IPS DF 4.7 (cell line): ENCODE measurements at regions not wholly inside any gene's neighbourhood (a gene's known extent, or its start where the extent isn't known, plus 50 kb on each side); places are given as distances from the start of the nearest gene placed in this dataset.
A peak's percentile ranks its signal among the peaks of the same experiment; 100 is the strongest.
"Not testable (repeated sequence)": the region's sequence is repeated elsewhere in the genome, so short reads cannot be mapped to it uniquely, and the experiment has no call there.

Experiments
- DNase-seq: peaks from one replicate; pipeline ENCODE4 v3.0.0-alpha.2; 2013; ENCODE audit warnings: low spot score; ENCODE audit errors: extremely low read depth

DNA sequence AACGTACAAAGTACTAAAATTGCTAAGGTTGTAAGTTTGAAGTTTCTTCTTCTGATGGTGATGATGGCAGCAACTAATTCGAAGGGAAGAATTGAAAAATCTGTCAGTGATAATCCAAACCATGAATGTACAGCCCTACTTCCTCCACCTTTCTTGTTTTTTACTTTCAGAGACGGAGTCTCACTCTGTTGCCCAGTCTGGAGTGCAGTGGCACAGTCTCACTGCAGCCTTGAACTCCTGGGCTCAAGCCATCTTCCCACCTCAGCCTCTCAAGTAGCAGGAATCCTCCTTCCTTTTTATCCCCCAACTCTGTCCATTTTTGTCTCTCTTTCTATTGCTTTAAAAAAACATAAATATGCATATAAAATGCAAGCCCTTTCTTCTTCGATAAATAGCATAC, 112.3 kb upstream of the SOX21 start:
- DNase-seq, result no peak

DNA sequence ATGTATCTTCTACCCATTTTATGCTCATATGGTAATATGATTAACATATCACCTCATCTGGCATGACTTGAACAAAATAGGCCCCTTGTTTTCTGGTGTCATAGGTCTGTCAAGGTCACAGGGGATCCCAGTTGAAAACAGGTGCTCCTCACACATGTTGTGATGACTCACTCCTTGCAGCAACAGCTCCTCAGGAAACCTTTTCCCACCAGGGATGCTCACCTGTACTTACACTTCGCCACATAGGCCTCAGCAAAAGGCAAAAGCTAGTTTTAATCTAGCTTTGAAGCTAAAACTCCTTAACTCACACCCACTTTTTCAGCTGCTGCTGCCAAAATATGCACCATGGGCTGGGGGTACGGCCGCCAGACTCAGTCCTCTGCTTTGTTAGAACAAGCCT, 110.0 kb upstream of the SOX21 start:
- DNase-seq, result no peak

DNA sequence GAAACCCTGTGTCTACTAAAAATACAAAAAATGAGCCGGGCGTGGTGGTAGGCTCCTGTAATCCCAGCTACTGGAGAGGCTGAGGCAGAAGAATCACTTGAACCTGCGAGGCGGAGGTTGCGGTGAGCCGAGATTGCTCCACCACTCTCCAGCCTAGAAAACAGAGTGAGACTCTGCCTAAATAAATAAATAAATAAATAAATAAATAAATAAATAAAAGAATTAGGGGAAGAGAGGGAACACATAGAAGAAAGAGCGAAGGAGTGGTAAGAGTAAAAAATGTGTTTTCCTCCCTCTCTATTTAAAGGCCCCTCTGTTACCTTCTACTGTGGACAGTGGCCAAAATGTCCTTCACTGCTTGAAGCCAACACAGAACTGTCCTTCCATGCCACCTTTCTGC, 103.9 kb upstream of the SOX21 start:
- DNase-seq, result no peak

DNA sequence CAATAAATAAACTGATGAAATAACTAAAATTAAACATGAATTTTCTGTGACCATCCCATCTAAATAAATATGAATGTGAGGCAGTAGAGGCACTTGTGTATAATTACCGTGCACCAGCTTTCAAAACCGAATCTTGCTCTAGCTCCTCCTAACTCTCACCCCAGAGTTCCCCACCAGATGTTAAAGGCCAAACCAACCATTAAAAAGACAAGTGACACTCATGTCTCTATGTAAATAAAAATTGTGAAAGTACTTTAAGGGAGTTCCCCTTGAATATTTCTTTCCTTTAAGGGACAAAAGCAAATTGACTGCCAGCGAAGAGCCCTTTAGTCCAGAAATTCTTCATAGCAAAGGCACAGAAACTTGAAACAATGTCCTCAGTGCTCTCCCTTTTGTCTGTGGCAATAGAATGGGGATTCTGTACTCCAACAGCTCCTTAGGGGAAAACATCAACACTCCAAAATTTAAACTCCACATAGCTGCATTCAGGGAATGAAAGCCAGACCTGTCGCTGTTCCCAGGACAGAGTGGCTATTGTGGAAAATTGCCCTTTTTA, 101.7 kb upstream of the SOX21 start:
- DNase-seq, result no peak

DNA sequence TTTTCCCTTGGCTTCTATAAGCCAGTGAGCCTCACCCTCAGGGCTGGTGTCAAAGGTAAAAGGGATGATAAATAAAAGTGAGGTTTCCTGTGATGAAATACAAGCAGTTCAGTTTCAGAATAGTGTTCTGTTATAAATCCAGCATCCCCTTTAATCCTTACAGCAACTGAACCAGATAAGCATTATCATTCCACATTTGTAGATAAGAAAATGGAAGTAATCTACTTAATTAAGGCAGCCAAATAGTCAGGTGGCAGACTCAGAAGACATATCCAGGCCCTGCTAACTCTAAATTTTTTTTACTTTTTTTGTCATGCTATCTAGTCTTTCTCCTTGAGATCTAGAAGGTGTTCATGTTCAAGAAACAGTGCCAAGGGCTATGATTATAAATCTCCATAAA, 99.4 kb upstream of the SOX21 start:
- DNase-seq, result no peak

DNA sequence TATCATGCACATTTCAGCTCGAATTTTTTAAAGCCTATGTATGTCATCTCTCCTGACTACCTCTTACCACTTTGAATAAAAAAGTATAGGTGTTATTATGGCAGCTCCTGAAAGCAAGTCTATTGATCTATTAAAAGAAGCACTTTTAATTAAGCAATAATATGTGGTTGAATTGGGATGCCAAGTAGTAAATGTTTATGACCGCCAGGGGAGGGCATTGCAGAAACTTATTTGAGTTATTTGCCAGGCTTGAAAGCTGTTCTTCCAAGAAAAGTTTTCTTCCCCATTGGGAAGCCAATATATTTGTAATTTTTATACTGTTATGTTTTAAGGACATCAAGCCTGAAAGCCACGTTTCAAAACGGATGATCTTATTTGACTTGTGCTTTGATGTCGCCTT, 88.1 kb upstream of the SOX21 start:
- DNase-seq, result no peak

DNA sequence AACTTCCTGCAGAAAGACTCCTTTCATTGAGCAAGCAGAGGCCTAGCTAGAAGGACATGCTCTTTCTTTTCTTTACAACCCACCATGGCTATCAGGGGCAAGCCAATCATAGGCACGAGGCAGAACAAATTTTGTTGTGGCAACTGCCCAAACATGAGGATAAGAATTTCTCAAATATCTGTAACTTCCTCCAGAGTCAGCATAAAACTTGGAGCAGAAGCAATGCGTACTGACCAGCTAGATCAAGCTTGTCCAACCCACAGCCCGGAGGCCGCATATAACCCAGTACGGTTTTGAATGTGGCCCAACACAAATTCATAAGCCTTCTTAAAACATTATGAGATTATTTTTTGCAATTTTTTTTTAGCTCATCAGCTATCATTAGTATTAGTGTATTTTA, 87.0 kb upstream of the SOX21 start:
- no peak for DNase-seq

DNA sequence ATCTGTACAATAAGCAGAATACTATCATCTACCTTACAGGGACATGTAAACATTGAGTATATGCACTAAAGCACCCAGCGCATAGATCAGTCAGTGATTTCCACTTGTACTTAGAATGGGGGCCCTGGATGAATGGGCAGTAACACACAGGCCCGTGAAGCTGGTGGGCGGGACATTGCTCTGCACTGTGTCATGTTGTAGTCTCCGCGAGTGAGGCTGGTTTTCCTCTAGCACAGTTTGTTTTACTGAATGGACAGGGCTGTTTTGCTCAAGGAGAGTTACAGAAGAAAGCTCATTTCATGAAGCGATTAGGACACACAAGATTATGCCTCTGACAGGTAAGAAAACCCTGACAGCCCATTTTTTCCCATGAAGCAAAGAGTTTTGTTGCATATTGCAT, 86.4 kb upstream of the SOX21 start:
- DNase-seq, result no peak

DNA sequence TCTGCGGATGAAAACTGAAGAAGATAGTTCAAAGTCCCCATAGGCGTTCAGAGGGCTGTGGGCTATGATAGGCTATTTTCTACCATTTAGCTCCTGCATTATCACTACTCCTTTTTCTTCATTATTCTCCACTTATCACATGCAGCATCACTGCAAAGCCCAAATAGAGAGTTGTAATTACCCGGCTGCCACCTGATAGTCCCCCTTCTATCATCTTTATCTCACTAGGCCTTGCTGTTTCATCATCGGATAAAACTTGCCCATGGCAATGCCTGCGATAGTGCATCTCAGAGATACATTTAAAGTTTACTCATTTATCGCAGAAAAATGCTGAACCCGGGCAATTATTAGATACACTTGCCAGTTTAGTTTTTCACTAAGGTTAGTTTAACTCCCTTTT, 82.9 kb upstream of the SOX21 start:
- no peak for DNase-seq

DNA sequence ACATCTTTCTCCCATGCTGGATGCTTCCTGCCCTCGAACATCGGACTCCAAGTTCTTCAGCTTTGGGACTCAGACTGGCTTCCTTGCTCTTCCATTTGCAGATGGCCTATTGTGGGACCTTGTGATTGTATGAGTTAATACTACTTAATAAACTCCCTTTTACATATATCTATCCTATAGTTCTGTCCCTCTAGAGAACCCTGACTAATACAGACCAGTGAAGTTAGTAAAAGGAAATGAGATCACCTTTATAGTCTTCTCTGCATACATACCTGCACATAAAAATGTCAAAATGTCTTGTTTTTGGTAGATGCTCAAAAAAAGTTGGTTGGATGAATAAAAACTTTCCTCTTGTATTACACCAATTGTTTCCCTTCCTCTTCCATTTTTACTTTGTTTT, 73.9 kb upstream of the SOX21 start:
- DNase-seq, result not testable (repeated sequence)

DNA sequence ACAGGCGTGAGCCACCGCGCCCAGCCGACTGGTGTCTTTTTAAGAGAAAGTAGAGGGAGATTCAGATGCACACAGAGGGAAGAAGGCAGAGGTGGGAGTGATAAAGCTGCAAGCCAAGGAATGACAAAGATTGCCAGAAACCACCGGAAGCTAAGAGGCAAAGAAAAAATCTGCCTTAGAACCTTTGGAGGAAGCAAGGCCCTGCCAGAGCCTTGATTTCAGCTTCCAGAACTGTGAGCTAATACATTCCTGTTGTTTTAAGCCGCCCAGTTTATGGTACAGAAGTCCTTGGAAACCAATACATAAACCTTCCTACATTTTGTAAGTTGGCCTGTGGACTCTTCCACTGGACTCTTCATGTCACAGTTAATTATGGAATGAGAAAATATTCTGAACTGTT, 71.7 kb upstream of the SOX21 start:
- DNase-seq, result no peak

DNA sequence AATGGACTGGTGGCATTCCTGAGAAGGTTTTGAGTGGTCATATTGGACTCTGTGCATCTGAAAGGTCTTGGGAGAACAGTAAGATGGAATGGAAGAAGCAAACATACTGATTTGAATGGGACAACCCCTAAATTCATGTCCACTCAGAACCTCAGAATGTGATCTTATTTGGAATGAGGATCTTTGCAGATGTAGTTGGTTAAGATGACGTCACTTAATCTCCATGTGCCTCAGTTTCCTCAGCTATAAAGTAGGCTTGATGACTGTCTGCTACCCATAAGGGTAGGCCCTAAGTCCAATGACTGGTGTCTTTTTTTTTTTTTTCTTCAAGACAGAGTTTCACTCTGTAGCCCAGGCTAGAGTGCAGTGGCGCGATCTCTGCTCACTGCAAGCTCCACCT, 71.1 kb upstream of the SOX21 start:
- no peak for DNase-seq

DNA sequence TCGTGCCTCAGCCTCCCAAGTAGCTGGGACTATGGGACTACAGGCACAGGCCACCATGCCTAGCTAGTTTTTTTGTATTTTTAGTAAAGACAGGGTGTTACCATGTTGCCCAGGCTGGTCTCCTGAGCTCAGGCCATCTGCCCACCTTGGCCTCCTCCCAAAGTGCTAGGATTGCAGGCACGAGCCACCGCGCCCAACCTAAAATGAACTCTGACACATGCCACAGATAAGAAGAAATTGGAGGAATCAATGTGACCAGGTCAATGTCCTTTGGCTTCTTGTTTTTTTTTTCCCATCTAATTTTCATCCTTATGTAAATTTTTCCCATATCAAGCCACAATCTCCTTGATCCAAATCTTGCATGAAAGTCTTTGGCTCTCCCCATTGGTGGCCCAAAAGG, 68.1 kb upstream of the SOX21 start:
- no peak for DNase-seq

DNA sequence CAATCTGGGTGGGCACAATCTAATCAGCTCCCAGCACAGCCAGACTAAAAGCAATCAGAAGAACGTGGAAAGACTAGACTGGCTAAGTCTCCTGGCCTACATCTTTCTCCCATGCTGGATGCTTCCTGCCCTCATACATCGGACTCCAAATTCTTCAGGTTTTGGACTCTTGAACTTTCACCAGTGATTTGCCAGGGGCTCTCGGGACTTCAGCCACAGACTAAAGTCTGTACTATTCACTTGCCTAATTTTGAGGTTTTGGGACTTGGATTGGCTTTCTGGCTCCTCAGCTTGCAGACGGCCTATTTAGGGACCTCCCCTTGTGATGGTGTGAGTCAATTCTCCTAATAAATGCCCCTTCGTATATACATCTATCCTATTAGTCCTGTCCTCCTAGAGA, 66.6 kb upstream of the SOX21 start:
- DNase-seq, result no peak

DNA sequence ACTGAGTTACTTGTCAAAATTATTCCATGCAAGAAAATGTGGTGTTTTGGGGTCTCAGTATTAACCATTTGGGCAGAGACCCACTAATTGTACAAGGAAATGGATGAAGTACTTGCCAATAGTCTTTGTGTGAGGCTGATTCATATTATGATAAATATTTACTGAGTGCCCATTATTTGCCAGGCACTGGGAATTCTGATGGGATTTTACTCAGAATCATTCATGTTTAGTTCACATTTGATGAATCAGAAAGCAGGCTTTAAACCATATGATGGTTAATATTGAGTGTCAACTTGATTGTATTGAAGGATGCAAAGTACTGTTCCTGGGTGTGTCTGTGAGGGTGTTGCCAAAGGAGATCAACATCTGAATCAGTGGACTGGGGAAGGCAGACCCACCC, 66.2 kb upstream of the SOX21 start:
- no peak for DNase-seq

DNA sequence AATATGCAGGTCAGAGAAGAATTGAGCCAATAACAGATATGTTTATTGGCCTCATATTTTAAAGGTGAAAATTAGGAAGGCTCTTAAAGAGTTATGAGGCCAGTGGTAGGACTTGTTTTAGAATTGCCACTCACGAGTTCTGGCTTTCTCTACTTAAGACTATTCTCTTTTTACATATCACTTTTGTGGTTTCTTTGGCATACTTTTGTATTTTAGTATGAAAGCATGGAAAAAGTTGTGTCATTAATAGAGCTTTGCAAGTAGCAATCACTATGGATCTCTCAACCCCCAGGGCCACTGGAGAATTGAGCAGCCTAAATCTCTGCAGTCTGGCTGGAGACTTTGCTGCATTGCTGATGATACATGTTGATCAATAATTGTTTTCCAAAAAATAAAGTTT, 64.6 kb upstream of the SOX21 start:
- DNase-seq, result no peak

DNA sequence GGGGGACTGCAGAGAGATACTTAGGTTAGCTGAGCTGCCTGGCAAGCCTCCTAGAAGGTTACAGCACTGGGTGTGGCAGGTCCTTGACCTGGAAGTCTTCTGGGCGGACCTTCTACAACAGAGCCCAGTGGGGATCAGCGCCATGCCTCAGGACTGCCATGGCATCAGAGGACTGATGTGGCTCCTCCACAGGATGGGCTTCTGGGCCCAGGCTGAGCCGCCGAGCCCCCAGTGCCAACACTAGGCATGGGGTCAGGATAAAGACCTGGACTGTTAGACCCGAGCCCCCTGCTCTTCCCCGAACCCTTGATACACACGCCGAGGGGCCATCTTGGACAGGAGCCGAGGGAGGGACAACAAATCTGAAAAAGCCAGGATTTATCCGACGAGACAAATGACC, 64.0 kb upstream of the SOX21 start:
- DNase-seq, result no peak

DNA sequence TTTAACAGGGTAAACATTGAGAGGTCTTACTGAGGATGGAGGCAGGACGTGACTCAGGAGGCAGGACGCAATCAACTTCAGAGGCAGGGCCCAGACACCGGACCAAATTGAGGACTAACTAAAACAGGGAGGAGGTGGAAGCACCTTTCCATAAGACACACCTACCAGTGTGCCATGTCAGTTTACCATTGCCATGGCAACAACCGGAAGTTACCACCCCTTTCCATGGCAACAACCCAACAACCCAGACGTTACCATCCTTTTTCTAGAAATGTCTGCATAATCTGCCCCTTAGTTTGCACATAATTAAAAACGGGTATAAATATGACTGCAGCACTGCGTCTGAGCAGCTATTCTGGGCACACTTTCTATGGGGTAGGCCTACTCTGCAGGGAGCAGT, 53.5 kb upstream of the SOX21 start:
- peak; percentile 22 for DNase-seq

DNA sequence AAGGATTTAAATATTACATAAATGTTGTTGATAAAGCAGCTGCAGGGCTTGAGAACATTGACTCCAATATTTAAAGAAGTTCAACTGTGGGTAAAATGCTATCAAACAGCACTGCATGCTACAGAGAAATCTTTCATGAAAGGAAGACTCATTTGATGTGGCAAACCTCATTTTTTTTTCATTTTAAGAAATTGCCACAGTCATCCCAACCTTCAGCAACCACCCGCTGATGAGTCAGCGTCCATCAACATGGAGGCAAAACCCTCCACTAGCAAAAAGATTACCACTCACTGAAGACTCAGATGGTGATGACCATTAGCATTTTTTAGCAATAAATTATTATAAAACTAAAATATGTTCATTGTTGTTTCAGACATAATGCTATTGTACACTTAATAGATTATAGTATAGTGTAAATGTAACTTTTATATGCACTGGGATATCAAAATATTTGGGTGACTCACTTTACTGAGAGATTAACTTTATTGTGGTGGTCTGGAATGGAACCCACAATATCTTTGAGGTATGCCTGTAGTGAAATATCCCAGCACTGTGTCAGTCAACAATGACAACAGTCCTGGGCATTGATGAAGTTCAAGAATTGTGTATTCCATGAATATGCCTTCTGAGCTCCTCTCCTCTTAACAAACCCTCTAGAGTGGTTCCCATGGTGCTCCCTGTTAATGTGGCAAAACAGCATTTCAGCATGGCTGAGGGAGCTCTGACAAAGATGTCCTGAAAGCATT, 52.4 kb upstream of the SOX21 start:
- DNase-seq, result no peak
